ENCODE measurements at regions not wholly inside any gene's neighbourhood (a gene's known extent, or its start where the extent isn't known, plus 50 kb on each side); places are given as distances from the start of the nearest gene placed in this dataset.

GRCh38 chr1:220375715-220376114 lies 103.5 kb upstream of the RAB3GAP2 start:
- Histone ChIP-seq H3K9me3 (replicated peaks; ENCODE audit: control insufficient read depth, insufficient read depth, low read length) (no peaks in the 10 kb centered on the region), H3K27me3 (replicated peaks in 1 of 2; ENCODE audit: control insufficient read depth in 2 of 2, insufficient read depth in 2 of 2, low read length in 1 of 2) (no peaks in the 10 kb centered on the region), H3K4me3 (no peak overlapping the region), H3K27ac (ENCODE audit: control insufficient read depth, insufficient read depth) (no peak overlapping the region), H2AFZ (ENCODE audit: control insufficient read depth, low read depth, low read length) (no peak overlapping the region), H3K4me2 (ENCODE audit: control insufficient read depth, insufficient read depth) (no peak overlapping the region), H3K79me2 (ENCODE audit: control insufficient read depth, insufficient read depth, low read length) (no peaks in the 10 kb centered on the region), H4K20me1 (ENCODE audit: control insufficient read depth, insufficient read depth) (no peaks in the 10 kb centered on the region), H3K36me3 (ENCODE audit: control insufficient read depth in 2 of 2, insufficient read depth in 2 of 2, low read length in 1 of 2) (no peaks in the 10 kb centered on the region), H3K9ac (ENCODE audit: control insufficient read depth, insufficient read depth, low read length) (no peak overlapping the region), H3K4me1 (ENCODE audit: control insufficient read depth, insufficient read depth, low read length) (no peaks in the 10 kb centered on the region)
- FAIRE-seq (no peak), ATAC-seq (no peak), DNase-seq (ENCODE audit: low read depth, low spot score) (no peak)
- ChIA-PET SMC1A (ENCODE audit: uncharacterized antibody, unreplicated experiment) (no interaction called here), CTCF (no interaction called here), POLR2A (no interaction called here), RAD21 (ENCODE audit: unreplicated experiment) (no interaction called here)
- TF ChIP-seq RUNX3 (IDR thresholded peaks at IDR 0.05; ENCODE audit: low read length): no peak
- TF ChIP-seq MYB (IDR thresholded peaks at IDR 0.05; ENCODE audit: borderline replicate concordance, low read depth, low read length): no peak
- TF ChIP-seq MXI1 (IDR thresholded peaks at IDR 0.05; ENCODE audit: low read depth, low read length): no peak
- no peak for TF ChIP-seq TCF3 (IDR thresholded peaks at IDR 0.05; ENCODE audit: borderline replicate concordance, insufficient read depth, low read depth, low read length)
- TF ChIP-seq HDGF (IDR thresholded peaks at IDR 0.05): no peak
- no peak for TF ChIP-seq SIX5 (IDR thresholded peaks at IDR 0.05; ENCODE audit: low read depth, low read length, severe bottlenecking)
- TF ChIP-seq PRDM15 (CRISPR knock-in tag; IDR thresholded peaks at IDR 0.05): no peak
- no peak for TF ChIP-seq GATAD2B (conservative IDR thresholded peaks at IDR 0.05; ENCODE audit: low read depth)
- TF ChIP-seq ZNF384 (IDR thresholded peaks at IDR 0.05; ENCODE audit: borderline replicate concordance, low read depth, low read length): no peak
- no peak for TF ChIP-seq BHLHE40 (IDR thresholded peaks at IDR 0.05; ENCODE audit: borderline replicate concordance in 1 of 2, low read depth in 2 of 2, low read length in 1 of 2)
- TF ChIP-seq CREB1 (IDR thresholded peaks at IDR 0.05; ENCODE audit: low read depth): no peak
- intact Hi-C loops (cut with micrococcal nuclease; ENCODE audit: unreplicated experiment): no loop called here
- in situ Hi-C loops (cut with MboI): no loop called here
- 22% methylated on average over 3 of the region's 3 CpGs for WGBS (ENCODE audit: insufficient coverage, insufficient replicate concordance, low lambda C conversion rate, missing lambda C conversion rate)
- BruUV-seq (replicated peaks): no TSS peak
